H7 (cell line): ENCODE measurements at regions not wholly inside any gene's neighbourhood (a gene's known extent, or its start where the extent isn't known, plus 50 kb on each side); places are given as distances from the start of the nearest gene placed in this dataset.
"Not testable (repeated sequence)": the region's sequence is repeated elsewhere in the genome, so short reads cannot be mapped to it uniquely, and the experiment has no call there.

Experiments used
- DNase-seq: peaks from one replicate; pipeline ENCODE4 v3.0.0; 2012
- H3K27me3 ChIP-seq: 2 replicates; pipeline ENCODE4 v1.6.0; 2011; ENCODE audit warnings: mild to moderate bottlenecking, low read length; ENCODE audit not compliant: control insufficient read depth, insufficient read depth
- H3K36me3 ChIP-seq: replicated peaks from 2 replicates; pipeline ENCODE4 v1.5.1; 2011; ENCODE audit warnings: low read length; ENCODE audit not compliant: control insufficient read depth, insufficient read depth
- H3K4me3 ChIP-seq: 2 replicates; pipeline ENCODE4 v1.5.1; 2011; ENCODE audit warnings: low read depth, mild to moderate bottlenecking, control low read depth, low read length, moderate library complexity; ENCODE audit not compliant: insufficient read depth

DNA sequence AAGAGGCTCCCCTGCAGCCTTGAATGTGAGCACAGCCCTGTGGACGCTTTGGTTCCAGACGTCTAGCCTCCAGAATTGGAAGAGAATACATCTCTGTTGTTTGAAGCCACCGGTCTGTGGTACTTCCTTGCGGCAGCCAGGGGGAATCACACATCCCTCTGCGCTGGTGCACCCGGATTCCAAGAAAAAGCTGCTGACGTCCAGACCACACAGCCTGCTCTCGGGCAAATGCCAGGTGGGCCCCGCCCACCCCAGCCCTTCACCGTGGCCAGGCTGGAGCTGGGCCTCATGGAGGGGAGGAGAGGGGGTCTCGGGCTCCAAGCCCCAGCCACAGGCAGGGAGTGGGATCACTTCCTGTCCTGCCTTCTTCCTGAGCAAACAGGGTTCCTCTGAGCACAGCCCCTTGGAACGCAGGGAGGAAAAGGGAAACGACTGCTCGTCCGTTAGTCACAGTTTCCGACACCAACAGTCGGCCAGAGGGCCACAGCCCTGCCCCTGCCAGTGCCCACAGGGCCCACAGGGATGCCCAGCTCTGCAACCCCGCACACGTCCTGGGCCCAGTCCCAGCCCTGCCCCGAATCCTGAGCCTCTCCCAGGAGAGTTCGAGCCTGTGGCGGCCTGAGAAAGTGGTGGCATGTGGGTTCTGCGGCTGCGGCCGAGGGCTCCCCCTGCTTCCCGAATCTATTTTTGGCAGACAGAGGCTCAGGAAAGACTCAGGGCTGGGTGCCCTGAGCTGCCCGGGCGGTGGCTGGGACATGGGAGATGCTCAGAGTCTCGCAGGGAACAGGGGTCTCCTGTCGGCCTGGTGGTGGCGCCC, 85.3 kb downstream of the RFLNA start:
- DNase-seq: peak; percentile 81
- no peak overlapping the region for H3K4me3 ChIP-seq
- no peaks in the 10 kb centered on the region for H3K27me3 ChIP-seq
- H3K36me3 ChIP-seq: peaks cover 15% of the 10 kb centered on the region

DNA sequence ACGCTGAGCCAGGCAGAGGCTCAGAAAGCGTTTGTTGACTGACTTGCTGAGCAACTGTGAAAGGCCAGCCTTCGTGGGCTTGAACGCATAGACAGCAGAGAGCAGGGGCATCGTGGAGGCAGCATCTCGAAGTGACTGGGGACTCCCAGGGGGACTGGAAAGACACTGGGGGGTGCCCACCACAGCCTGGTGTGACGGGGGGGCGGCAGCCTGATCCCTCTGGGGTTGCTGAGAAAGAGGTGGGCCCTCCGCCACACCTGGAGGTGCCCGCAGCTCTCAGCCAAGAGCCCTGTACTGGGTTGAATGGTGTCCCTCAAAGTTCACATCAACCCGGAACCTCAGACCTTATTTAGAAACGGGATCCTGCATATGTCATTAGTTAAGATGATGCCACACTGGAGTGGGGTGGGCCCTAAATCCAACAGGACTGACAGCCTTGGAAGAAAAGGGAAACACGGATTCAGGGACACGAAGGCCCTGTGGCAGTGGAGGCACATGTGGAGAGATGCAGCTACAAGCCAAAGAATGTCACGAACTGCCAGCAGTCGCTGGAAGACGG, 84.6 kb downstream of the RFLNA start:
- H3K36me3 ChIP-seq: peaks cover 14% of the 10 kb centered on the region
- no peak for DNase-seq
- H3K27me3 ChIP-seq: no peaks in the 10 kb centered on the region
- no peak overlapping the region for H3K4me3 ChIP-seq

DNA sequence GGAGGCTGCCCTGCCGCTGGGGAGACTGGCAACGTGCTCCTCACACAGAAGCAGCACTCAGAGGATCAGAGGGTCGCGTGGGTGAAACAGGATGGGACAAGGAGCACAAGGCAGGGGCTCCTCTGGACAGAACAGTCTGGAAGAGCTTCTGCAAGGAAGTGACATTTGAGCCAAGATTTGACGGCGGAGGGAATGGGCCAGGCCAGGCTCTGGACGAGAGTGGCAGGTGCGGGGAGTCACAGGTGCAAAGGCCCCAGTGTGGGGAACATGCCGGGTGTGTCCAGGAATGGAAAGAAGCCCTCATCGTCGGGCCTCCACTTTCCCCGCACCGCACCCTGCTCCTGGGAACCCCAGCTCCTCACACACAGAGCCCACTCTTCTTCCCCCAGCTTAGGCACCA, 84.0 kb downstream of the RFLNA start:
- Histone ChIP-seq H3K27me3 (no peaks in the 10 kb centered on the region), H3K4me3 (no peak overlapping the region), H3K36me3 (peaks cover 14% of the 10 kb centered on the region)
- no peak for DNase-seq

DNA sequence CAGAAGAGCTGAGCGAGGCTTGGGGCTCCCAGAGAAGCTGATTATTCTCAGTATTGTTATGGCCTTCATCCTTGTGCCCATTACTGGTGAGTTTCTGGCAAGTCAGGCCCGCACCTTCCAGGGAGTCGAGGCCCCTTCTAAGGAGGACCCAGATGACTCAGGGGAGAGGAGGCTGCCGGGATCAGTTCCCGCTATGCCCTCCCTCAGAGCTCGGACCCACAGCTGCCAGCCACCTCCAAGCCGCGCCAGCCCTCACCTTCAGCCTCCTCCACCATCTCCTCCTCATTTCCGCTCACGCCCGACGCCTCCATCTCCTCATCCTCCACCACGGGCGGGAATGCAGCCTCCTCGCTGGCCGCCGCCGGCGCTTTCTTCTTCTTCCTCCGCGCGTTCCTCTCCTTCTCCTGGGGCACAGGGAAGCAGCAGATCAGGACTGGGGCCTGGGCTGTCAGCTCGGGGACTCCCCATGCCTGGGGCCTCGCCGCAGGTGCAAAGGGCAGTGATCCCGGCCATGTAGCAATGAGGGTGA, 83.2 kb downstream of the RFLNA start:
- no peak for DNase-seq
- Histone ChIP-seq H3K36me3 (peaks cover 11% of the 10 kb centered on the region), H3K27me3 (no peaks in the 10 kb centered on the region), H3K4me3 (no peak overlapping the region)

DNA sequence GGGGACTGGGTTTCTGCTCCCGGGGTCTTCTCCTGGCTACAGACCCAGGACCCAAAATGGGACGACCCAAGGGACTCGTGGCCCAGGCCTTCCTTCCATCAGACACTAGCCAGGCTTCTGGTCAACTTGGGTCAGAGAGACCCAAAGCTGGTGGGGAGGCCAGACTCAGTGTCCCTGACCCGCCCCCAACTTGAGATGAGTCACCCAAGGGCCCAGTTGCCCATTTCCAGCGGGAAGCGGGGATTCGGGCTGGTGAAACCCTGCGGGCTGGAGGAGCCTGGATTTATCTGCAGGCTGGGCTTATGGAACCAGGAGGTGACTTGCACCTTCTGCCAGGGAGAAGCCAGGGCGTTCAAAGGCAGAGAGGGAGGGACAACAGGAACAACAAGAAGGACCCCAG, 81.5 kb downstream of the RFLNA start:
- peaks cover 9% of the 10 kb centered on the region for H3K36me3 ChIP-seq
- DNase-seq: no peak
- no peaks in the 10 kb centered on the region for H3K27me3 ChIP-seq
- H3K4me3 ChIP-seq: no peak overlapping the region

DNA sequence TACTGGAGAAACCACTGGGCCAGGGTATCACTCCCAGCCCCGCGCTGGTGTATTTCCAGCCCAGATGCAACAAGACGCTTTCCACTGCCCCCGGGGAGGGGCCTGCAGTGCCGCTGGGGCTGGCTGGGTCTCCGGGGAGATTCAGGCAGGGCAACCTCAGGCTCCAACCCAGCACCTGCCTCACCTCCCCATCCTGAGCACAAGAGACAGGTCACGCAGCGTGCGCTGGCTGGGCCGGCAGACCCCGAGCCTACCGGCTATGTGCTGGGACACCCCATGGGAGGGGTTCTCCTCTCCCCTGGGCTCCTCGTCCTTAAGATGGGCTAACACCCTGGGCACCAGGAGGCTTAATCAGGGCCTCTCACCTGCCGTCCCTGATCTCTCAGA, 80.9 kb downstream of the RFLNA start:
- peaks cover 11% of the 10 kb centered on the region for H3K36me3 ChIP-seq
- DNase-seq: no peak
- H3K27me3 ChIP-seq: no peaks in the 10 kb centered on the region
- no peak overlapping the region for H3K4me3 ChIP-seq

DNA sequence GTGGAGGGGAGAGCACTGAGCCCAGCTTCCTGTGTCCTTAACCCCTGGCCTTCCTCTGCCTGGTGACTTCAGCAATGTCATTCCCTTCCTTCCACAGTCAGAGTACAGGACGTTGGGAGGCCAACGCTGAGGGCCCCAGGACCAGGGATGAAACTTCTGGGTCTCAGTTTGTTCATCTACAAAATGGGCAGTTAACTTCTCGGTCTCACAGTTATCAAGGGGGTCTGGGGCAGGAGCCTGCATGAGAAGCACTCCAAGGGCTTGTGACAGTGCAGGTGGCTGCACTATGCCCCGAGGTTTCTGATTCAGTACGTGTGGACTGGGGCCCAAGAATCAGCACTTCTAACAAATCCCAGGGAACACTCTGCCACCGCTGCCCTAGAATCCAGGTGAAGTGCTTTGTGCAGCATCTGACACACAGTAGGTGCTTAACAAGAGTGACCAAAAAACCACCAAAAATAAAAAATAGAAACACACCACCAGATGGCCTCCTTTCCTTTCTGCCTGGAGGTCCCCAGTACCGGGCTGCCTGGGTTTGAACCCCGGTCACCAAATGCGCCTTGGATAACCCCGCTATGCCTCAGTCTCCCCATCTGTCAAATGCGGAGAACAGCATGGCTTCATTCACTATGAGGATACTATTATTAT, 80.4 kb downstream of the RFLNA start:
- DNase-seq: no peak
- peaks cover 11% of the 10 kb centered on the region for H3K36me3 ChIP-seq
- H3K27me3 ChIP-seq: no peaks in the 10 kb centered on the region
- H3K4me3 ChIP-seq: no peak overlapping the region

DNA sequence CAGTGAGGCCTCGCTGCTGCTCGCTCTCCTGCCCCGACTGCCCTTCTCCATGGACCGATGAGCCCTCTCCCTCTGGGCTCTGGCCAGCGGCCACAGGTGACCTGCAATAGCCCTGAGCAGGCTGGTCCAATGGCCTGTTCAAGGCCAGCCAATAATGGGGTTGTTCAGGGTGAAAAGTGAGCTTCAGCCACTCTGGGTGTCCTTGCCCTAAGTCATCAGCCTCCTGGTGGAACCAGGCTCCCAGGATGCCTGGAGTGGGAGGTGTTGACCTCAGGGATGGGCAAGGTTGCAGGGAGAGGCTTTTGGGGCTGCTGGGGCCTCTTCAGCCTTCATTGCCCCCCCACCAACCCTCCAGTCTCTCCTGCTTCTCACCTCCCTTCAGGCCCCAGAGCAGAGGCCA, 79.7 kb downstream of the RFLNA start:
- H3K4me3 ChIP-seq: no peak overlapping the region
- peaks cover 8% of the 10 kb centered on the region for H3K36me3 ChIP-seq
- DNase-seq: no peak
- no peaks in the 10 kb centered on the region for H3K27me3 ChIP-seq

DNA sequence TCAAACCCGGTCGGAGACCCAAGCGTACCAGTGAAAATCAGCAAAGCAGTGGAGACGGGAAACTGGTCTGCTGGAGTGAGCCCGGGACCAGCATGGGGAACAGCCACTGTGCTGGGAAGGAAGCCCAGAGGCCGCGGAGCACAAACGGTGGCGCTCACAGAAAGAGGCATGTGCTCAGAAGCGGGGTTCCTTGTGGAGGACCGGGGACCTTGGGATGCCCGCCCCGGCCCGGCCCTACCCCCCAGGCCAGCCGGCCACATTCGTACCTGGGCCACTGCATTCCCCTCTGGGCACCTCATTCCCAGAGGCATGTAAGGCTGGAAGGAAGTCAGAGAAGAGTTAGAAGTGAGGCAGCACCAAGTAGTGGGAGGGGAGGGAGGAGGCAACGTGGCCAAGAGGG, 79.3 kb downstream of the RFLNA start:
- H3K27me3 ChIP-seq: no peaks in the 10 kb centered on the region
- peaks cover 6% of the 10 kb centered on the region for H3K36me3 ChIP-seq
- no peak for DNase-seq
- no peak overlapping the region for H3K4me3 ChIP-seq

DNA sequence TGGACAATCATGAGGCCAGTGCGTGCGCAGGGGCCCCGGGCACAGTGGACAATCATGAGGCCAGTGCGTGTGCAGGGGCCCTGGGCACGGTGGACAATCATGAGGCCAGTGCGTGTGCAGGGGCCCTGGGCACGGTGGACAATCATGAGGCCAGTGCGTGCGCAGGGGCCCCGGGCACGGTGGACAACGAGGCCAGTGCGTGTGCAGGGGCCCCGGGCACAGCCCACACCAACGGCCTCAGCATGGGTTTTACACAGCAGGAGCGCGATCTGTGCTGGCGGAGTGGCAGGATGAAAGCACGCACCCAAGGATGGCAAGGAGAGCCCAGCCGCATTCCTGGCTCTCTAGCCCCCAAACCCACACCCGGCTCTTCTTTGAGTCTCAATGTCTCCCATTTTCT, 78.8 kb downstream of the RFLNA start:
- H3K4me3 ChIP-seq, H3K36me3 ChIP-seq, DNase-seq, H3K27me3 ChIP-seq: not testable (repeated sequence)

DNA sequence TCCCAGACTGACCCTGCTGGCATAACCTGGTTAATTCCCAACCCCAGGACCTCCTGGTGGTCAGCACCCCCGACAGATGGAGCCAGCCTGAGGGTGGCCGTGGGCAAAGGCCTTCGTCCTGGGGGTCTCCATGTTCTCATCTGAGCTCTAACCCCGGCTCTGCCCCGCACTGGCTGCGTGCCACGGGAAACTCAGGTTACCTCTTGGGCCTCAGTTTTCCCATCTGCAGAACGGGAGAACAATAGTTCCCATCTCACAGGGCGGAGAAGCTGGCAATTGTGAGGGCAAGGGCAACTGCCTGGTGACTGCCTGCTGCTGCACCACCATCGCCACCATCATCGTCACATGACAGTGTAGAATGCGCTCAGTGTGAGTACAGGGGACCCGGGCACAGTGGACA, 77.9 kb downstream of the RFLNA start:
- DNase-seq: no peak
- Histone ChIP-seq H3K4me3 (no peak overlapping the region), H3K36me3 (peaks cover 10% of the 10 kb centered on the region), H3K27me3 (no peaks in the 10 kb centered on the region)

DNA sequence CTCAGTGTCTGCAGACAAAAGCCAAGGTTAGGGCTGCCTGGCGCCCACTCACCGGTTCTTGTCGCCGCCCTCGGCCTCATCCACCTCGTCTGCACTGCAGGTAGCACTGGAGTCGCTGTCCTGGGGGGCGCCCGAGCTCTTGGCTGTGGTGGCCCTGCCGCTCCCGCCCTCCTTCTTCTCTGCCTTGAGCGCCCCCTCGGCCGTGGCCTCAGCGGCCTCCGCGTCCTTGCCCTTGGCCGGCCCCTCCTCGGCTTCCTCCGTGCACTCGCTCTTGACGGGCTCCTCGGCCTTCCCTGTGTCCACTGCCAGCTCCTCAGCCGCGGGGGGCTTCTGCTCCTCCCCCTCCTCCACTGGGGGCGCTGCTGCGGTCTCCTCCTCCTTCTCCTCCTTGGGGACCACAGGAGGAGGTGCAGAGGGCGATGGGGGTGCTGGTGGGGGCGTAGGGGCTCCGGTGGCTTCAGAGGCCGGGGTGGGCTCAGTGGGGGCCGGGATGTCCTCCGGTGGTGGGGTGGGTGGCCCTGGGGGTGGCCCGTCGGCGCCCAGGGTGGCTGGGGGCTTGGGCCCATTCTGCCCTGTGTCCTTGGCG, 77.2 kb downstream of the RFLNA start:
- H3K4me3 ChIP-seq: no peak overlapping the region
- peak; percentile 84 for DNase-seq

DNA sequence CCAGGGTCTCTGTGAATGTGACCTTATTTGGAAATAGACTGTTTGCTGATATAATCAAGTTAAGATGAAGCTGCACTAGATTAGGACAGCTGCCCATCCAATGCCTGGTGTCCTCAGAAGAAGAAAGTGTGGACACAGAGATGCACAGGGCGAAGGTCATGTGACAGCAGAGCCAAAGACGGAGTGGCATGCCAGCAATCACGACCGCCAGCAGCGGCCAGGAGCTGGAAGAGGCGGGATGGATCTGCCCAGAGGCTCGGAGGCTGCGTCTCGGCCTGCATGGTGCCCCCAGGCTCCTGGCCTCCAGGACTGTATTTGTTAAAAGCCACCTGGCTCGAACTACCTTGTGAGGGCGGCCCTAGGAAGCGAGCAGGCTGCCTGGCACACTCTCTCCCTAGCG, 76.5 kb downstream of the RFLNA start:
- no peaks in the 10 kb centered on the region for H3K27me3 ChIP-seq
- H3K4me3 ChIP-seq: no peak overlapping the region
- peaks cover 9% of the 10 kb centered on the region for H3K36me3 ChIP-seq
- DNase-seq: no peak

More for the DNA sequence above, 77.2 kb downstream of the RFLNA start:
- Histone ChIP-seq H3K36me3 (peaks cover 10% of the 10 kb centered on the region), H3K27me3 (no peaks in the 10 kb centered on the region)

DNA sequence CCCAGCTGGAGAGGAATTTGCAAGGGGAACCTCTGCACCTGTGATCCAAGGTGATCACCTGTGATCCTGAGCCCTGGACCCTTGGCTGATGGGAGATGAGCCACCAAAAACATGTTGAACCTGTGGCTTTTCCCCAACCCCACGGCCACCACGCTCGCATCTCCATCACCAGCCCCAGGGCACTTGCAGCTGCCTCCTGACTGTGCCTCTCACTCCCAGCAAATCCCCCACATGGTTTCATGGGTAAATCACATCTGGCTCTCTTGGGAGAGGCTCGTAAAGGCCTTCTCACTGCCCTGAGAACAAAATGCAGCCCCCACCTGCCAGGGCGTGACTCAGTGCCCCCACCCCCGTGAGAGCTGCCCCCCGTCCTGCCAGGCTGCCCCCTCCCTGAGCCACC, 76.0 kb downstream of the RFLNA start:
- Histone ChIP-seq H3K36me3 (peaks cover 9% of the 10 kb centered on the region), H3K4me3 (no peak overlapping the region), H3K27me3 (no peaks in the 10 kb centered on the region)
- no peak for DNase-seq

DNA sequence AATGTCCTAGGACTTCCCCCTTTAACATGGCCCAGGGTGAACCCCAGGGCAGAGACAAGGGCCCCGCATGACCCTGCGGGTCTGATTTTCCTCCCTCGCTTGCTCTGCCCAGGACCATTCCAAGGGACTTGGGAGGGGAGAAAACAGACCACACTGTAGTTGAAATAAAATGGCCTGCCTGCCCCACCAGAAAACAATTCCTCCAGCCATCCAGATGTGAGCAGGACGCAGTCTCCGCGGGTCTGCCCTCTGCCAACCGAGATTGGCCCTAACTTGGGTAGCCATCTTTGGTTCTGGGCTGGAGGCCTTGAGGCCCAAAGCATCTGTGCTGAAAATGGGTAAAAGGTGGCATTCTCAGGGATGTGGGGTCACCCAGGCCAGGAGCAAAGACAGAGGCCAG, 75.5 kb downstream of the RFLNA start:
- Histone ChIP-seq H3K36me3 (peaks cover 9% of the 10 kb centered on the region), H3K27me3 (no peaks in the 10 kb centered on the region), H3K4me3 (no peak overlapping the region)
- DNase-seq: no peak
